ENCODE measurements at regions not wholly inside any gene's neighbourhood (a gene's known extent, or its start where the extent isn't known, plus 50 kb on each side); places are given as distances from the start of the nearest gene placed in this dataset.

GRCh38 chr1:19010995-19011844 lies 54.7 kb upstream of the IFFO2 start (continued):
- TF ChIP-seq ZNF577 (CRISPR knock-in tag; IDR thresholded peaks at IDR 0.05; ENCODE audit: borderline replicate concordance, low read depth) (no peak), ZFX (CRISPR knock-in tag; IDR thresholded peaks at IDR 0.05; ENCODE audit: low read depth) (peak; percentile 54; the same call in 1 of the 2 replicates), MLXIP (CRISPR knock-in tag; IDR thresholded peaks at IDR 0.05; ENCODE audit: borderline replicate concordance) (no peak), ATF5 (CRISPR knock-in tag; IDR thresholded peaks at IDR 0.05; ENCODE audit: low read depth) (no peak), GZF1 (CRISPR knock-in tag; IDR thresholded peaks at IDR 0.05) (no peak), ZNF3 (CRISPR knock-in tag; IDR thresholded peaks at IDR 0.05) (no peak), ZNF329 (CRISPR knock-in tag; IDR thresholded peaks at IDR 0.05; ENCODE audit: low read depth) (no peak), ZNF598 (CRISPR knock-in tag; IDR thresholded peaks at IDR 0.05; ENCODE audit: borderline replicate concordance) (no peak), WIZ (CRISPR knock-in tag; IDR thresholded peaks at IDR 0.05) (no peak), E2F1 (CRISPR knock-in tag; IDR thresholded peaks at IDR 0.05) (no peak), ZNF784 (CRISPR knock-in tag; IDR thresholded peaks at IDR 0.05; ENCODE audit: borderline replicate concordance) (no peak), PHF5A (CRISPR knock-in tag; IDR thresholded peaks at IDR 0.05; ENCODE audit: low read depth, unreplicated experiment) (no peak), MAX (IDR thresholded peaks at IDR 0.05) (no peak), ARHGAP35 (CRISPR knock-in tag; IDR thresholded peaks at IDR 0.05; ENCODE audit: borderline replicate concordance) (no peak), ZFP41 (CRISPR knock-in tag; IDR thresholded peaks at IDR 0.05; ENCODE audit: borderline replicate concordance) (no peak), POLR2G (IDR thresholded peaks at IDR 0.05; ENCODE audit: low read depth, low read length) (peak; percentile 70), ARID4A (CRISPR knock-in tag; IDR thresholded peaks at IDR 0.05; ENCODE audit: borderline replicate concordance) (peak; percentile 30; the same call in 1 of the 2 replicates), ZNF12 (CRISPR knock-in tag; IDR thresholded peaks at IDR 0.05) (peak; percentile 35; the same call in 1 of the 2 replicates)

Data from HepG2 (cell line).